ENCODE measurements at regions not wholly inside any gene's neighbourhood (a gene's known extent, or its start where the extent isn't known, plus 50 kb on each side); places are given as distances from the start of the nearest gene placed in this dataset.

- no peak for DNase-seq (ENCODE audit: low read depth)
Measured at GRCh38 chr3:180543877-180544276, 58.1 kb upstream of the TTC14 start.

- no peak for DNase-seq (ENCODE audit: low read depth)
Measured at GRCh38 chr3:180546863-180547262, 55.1 kb upstream of the TTC14 start.

- DNase-seq (ENCODE audit: low read depth) = no peak
Measured at GRCh38 chr3:180548050-180548449, 53.9 kb upstream of the TTC14 start.
